ENCODE measurements at regions not wholly inside any gene's neighbourhood (a gene's known extent, or its start where the extent isn't known, plus 50 kb on each side); places are given as distances from the start of the nearest gene placed in this dataset.
"Not testable (repeated sequence)": the region's sequence is repeated elsewhere in the genome, so short reads cannot be mapped to it uniquely, and the experiment has no call there.

DNA sequence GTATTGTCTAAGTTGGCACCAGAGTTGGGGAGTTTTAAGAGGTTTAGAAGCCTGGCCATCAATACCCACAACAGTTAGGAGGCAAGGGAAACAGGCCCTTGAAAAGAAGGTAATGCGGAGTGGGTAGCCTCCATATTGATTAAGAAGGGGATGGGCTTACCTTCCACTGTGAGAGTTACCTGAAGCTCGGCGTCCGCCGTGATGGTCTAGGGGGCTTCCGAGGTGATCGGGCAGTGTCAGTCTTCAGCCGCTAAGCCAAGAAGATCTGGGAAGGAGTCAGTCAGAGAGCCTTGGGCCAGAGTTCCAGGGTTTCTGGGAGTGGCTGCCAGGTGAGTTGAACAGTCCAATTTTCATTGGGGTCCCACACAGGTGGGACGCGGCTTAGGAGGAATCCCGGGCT is 1085.8 kb downstream of the PCDH9 start:
- DNase-seq: not testable (repeated sequence)

- DNase-seq: no peak
These were observed 1090.4 kb downstream of the PCDH9 start for GRCh38 chr13:66139701-66140100.

DNA sequence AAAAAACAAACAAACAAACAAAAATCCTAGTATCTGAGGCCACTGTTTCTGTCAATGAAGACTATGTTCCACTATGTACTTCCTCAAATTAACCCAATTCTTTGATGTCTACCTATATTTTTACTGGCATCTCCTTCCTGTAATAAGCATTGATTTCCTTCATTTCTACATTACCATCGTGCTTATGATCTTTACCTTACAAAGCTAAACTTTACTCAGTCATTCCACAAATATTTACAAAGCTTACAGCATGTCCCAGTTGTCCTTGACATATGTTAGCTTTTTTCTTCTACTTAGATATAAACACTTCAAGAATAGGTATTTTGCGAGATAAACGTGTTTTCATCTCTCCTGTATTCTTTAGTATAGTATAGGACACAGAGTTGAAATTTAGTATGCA is 1090.9 kb downstream of the PCDH9 start:
- no peak for DNase-seq

- no peak for DNase-seq
These were observed 1091.8 kb downstream of the PCDH9 start for GRCh38 chr13:66138172-66138811.

- DNase-seq: no peak
These were observed 1092.8 kb downstream of the PCDH9 start for GRCh38 chr13:66137384-66137783.

GRCh38 chr13:66128692-66129269 is 1101.4 kb downstream of the PCDH9 start:
- no peak for DNase-seq

- DNase-seq: no peak
These were observed 1101.9 kb downstream of the PCDH9 start for GRCh38 chr13:66128201-66128600.

DNA sequence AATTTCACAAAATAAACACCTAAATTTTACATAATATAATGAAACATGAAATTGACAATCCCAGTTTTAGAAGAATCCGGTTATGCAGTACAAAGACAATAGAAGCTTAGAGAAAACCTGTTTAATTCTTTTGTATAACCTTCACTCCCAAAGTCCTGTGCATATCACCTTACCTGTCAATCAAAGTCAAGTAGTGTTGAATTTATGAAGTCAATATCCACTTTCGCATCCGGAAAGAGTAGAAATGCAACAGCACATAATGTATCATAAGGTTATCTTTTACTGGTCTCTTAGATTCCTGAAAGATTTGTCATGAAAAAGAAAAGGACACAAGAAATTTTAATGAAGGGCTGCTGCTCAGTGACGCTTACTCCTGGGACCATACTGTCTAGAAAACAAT is 1112.6 kb downstream of the PCDH9 start:
- no peak for DNase-seq

DNA sequence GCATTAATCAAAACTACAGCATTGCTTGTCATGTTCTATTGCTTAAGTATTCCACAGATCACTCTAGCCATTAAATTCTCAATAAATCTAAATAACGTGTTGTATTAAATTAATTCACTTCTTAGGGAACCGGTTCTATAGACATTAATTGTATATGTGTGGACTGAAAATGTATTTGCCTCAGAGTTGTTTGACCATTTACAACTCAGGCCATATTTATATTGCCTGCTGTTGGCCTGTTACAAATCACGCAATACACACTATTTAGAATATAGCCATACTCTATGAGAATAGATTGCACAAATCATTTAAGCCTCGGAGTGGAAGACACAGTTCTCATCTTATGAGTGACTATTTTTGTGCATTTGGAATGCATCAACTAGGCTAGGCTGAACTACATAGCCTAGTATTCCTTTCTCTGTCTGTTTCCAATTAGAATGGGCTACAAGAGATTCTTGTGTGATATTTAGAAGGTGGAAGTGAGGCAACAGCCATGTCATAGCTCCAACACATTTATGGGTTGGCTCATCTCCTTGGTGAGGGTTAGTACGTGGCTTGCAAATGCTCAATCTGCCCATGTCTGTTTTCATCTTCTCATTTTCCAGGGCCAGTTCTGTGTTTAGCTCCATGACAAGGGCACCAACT is 1116.1 kb downstream of the PCDH9 start:
- no peak for DNase-seq

- DNase-seq: no peak
These were observed 1118.5 kb downstream of the PCDH9 start for GRCh38 chr13:66111628-66112027.

DNA sequence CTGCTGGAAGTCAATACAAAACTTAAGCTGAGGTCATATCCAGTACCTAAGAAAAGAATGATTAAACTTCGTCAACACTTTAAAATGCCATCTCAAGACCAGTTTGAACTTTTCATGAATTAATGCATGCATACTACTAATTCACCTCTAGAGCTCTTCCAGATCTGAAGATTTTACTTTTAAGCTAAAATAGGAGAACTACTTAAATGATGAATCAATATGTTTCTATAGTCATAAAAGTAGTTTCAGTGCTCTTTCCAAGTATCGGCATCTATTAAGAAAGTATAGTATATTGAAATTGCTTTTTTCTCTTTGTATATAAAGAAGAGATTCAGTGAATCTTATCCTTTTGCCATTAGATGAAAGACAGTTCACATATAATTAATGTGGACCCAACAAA is 1123.9 kb downstream of the PCDH9 start:
- DNase-seq: no peak

DNA sequence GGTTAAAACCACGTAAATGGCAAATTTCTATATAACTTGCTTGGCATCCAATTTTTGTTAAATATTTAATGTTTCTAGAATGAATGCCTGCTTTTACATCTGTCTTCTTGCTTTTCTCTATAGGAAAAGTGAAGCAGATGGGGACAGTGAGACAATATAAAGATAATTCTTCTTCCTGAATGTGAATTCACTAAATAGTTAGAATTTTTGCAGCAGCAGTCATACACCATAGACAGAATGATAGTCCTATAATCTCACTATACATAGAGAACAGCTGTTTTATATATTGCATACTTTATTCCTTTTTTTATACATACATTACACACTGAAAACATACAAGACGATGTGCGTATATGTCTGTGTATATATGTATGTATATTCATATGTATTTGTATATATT is 1127.3 kb downstream of the PCDH9 start:
- no peak for DNase-seq

DNA sequence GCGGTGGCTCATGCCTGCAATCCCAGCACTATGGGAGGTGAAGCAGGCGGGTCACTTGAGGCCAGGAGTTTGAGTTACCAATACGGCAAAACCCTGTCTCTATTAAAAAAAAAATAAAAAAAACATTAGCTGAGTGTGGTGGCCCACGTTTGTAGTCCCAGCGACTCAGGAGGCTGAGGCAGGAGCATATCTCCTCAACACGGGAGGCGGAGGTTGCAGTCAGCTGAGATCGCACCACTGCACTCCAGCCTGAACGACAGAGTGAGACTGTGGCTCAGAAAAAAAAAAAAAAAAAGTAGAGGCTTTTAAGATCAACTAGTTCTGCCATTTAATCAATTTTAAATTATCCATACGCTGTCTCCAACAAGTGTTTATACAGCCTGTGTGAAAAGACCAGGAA is 1130.3 kb downstream of the PCDH9 start:
- DNase-seq: no peak

DNA sequence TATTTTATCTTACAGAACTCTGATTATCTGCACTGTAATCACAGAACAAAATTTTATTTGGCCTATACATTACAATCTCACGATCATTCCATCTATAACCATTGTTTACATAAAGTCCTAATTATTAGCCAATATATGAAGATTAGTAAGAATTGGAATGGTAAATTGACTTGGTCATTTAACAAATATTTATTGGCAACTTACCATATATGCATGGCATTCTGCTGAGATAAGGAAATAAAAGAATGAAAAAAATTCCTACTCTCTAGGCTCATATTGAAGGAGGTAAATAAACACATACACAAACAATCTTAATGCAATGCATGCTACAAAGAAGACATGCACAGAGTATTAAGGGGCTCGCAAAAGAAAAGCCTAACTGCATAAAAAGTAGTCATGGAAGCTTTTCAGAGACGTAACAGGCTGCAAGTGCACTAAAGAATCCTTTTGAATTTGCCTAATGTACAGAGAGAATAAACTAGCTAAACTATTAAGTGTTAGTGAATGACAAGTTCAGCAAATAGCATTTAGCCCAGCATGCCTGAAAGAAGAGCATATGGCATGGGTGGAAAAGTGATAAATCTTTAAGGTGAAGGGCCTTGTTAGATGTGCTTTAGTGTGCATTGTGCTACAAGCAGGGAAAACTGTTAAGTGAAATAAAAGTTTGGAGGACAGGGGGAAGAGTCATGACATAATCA is 1131.1 kb downstream of the PCDH9 start:
- DNase-seq: no peak

GRCh38 chr13:66089711-66090110 is 1140.4 kb downstream of the PCDH9 start:
- no peak for DNase-seq

- no peak for DNase-seq
These were observed 1142.8 kb downstream of the PCDH9 start for GRCh38 chr13:66087269-66087710.

GRCh38 chr13:66077132-66077689 is 1152.9 kb downstream of the PCDH9 start:
- no peak for DNase-seq

DNA sequence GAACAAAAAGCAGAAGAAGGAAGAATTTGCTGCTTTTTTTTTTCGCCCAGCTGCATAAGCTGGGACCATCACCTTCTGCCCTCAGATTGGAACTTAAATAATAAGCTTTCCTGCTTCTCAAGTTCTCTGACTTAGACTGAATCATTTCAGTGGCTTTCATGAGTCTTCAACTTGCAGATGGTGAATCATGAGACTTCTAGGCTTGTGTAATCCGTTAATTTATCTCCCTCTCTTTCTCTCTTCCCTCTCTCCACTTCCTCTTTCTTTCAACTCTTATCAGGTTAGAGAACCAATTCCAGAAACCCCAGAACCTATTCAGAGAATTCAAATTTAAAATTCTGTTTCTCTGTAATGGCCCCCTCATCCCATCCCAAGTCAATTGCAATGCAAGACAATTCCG is 1153.7 kb downstream of the PCDH9 start:
- no peak for DNase-seq

- DNase-seq: no peak
These were observed 1156.0 kb downstream of the PCDH9 start for GRCh38 chr13:66074018-66074615.

GRCh38 chr13:66072097-66072496 is 1158.0 kb downstream of the PCDH9 start:
- DNase-seq: not testable (repeated sequence)

DNA sequence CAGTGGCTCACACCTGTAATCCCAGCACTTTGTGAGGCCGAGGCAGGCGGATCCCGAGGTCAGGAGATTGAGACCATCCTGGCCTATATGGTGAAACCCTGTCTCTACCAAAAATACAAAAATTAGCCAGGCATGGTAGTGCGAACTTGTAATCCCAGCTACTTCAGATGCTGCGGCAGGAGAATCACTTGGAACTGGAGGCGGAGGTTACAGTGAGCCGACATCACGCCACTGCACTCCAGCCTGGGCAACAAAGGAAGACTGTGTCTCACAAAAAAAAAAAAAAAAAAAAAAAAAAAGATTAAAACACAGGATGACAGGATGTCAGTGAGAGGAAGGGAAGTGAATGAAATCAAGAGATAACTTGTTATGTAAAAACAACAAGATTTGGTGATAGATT is 1158.5 kb downstream of the PCDH9 start:
- no peak for DNase-seq

DNA sequence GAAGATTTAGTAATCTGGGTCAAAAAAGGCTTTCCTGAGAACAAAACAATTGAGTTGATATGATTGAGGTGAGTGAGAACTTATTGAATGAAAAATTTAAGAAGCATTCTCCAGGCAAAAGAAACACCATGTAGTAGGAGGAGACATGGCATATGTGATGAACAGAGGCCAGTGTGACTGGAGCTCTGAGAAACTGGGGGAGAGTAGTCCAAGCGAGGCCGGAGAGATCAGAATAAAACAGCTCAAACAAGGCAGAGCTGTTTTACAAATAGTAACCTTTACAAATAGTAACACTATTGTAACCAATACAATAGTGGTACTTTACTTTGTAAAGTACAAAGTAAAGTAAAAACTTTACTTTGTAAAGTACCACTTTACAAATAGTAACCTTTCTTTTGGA is 1159.1 kb downstream of the PCDH9 start:
- no peak for DNase-seq

- no peak for DNase-seq
These were observed 1160.6 kb downstream of the PCDH9 start for GRCh38 chr13:66069570-66069969.

Measured in NCI-H446 (cell line).